ENCODE measurements at regions not wholly inside any gene's neighbourhood (a gene's known extent, or its start where the extent isn't known, plus 50 kb on each side); places are given as distances from the start of the nearest gene placed in this dataset.

DNA sequence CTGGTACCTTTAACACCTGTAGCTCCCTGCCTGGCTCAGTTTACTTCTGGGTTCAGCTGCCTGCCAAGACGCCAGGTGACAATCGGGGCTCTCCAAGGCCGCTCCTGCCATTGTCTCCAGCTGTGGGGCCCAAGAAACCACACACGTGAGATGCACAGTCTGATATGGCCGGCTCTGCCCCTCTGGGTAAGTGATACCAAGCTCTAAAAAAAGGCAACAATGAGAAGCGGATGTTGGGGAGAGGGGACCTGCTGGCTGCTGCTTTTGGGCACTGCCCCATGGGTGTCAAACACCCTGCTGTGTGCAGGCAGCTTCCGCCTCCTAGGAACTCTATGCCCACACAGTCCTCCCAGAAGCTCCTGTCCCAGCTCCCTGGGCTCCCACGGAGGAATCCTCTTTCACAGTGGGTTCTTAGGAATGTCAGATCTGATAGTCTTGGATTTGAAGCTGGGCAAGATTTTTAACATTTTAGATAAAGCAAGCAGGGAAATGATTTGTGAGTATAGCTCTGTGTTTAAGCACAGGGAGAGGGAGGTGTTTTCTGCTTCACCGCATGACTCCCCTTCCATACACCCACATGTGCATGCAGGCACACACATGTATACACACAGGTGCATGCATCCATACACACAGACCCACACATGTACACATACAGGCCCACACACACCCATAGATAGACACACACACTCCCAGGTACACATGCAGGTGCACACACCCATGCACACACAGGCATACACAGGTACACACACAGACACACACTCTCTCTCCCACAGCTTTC lies 1135.8 kb downstream of the BCL11B start:
- Histone ChIP-seq H3K9me3 (ENCODE audit: severe bottlenecking) (no peaks in the 10 kb centered on the region), H3K4me1 (ENCODE audit: insufficient read depth, poor library complexity, severe bottlenecking) (peaks cover 19% of the 10 kb centered on the region), H3K4me3 (ENCODE audit: severe bottlenecking) (no peak overlapping the region), H3K27ac (ENCODE audit: poor library complexity, severe bottlenecking) (no peak overlapping the region), H3K27me3 (ENCODE audit: insufficient read depth, poor library complexity, severe bottlenecking) (no peaks in the 10 kb centered on the region), H3K36me3 (ENCODE audit: low read depth) (no peaks in the 10 kb centered on the region)
- ATAC-seq (ENCODE audit: low read depth): no peak
- DNase-seq (ENCODE audit: low spot score): no peak
- TF ChIP-seq, protein P1, sequence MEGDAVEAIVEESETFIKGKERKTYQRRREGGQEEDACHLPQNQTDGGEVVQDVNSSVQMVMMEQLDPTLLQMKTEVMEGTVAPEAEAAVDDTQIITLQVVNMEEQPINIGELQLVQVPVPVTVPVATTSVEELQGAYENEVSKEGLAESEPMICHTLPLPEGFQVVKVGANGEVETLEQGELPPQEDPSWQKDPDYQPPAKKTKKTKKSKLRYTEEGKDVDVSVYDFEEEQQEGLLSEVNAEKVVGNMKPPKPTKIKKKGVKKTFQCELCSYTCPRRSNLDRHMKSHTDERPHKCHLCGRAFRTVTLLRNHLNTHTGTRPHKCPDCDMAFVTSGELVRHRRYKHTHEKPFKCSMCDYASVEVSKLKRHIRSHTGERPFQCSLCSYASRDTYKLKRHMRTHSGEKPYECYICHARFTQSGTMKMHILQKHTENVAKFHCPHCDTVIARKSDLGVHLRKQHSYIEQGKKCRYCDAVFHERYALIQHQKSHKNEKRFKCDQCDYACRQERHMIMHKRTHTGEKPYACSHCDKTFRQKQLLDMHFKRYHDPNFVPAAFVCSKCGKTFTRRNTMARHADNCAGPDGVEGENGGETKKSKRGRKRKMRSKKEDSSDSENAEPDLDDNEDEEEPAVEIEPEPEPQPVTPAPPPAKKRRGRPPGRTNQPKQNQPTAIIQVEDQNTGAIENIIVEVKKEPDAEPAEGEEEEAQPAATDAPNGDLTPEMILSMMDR (IDR thresholded peaks at IDR 0.05; ENCODE audit: poor library complexity, severe bottlenecking): no peak

DNA sequence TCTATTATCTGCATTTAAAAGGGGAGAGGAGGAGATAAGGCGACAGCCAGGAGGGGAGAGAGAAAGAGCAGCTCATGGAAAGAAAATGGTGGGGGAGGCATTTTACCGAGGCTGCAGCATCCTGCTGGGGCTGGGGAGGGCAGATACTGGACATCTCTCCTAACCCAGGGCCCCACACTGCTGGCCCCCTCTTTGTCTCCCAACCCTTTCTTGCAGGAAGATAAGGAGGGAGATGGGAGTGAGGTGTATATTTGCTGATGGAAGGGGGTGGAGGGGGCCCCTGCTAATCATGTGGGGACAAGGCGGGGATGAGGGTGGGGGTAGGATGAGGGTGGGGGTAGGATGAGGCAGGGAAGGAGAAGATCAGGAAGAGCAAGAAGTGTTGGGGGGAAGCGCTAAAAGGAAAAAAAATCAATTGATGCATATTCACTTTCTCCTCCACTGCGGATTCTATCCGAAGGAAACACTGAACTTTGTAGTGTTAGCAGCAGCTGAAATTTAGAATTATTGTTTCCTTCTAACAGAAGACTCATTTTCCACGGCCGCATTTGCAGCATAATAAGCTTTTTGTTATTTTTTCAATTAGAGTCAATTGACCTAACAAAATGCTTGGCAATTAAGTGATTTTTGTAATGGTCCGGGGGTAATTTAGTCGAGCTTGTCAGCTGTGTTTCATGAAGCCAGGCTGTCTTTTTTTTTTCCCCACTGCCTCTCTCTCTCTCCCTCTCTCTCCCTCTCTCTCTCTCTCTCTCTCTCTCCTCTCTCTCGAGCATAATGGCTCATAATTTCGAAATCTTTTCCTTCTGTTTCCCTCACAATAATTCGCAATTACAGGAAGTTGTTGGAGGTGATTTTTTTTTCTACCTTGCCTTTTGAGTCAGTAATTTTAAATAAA lies 1134.6 kb downstream of the BCL11B start:
- DNase-seq (ENCODE audit: low spot score) (no peak), ATAC-seq (ENCODE audit: low read depth) (no peak)
- H3K9me3 ChIP-seq (ENCODE audit: severe bottlenecking): no peaks in the 10 kb centered on the region
- H3K27ac ChIP-seq (ENCODE audit: poor library complexity, severe bottlenecking): no peak overlapping the region
- TF ChIP-seq, protein P1 (IDR thresholded peaks at IDR 0.05; ENCODE audit: poor library complexity, severe bottlenecking): no peak
- no peak overlapping the region for H3K4me3 ChIP-seq (ENCODE audit: severe bottlenecking)
- no peaks in the 10 kb centered on the region for H3K36me3 ChIP-seq (ENCODE audit: low read depth)
- no peaks in the 10 kb centered on the region for H3K27me3 ChIP-seq (ENCODE audit: insufficient read depth, poor library complexity, severe bottlenecking)
- H3K4me1 ChIP-seq (ENCODE audit: insufficient read depth, poor library complexity, severe bottlenecking): peaks cover 19% of the 10 kb centered on the region

DNA sequence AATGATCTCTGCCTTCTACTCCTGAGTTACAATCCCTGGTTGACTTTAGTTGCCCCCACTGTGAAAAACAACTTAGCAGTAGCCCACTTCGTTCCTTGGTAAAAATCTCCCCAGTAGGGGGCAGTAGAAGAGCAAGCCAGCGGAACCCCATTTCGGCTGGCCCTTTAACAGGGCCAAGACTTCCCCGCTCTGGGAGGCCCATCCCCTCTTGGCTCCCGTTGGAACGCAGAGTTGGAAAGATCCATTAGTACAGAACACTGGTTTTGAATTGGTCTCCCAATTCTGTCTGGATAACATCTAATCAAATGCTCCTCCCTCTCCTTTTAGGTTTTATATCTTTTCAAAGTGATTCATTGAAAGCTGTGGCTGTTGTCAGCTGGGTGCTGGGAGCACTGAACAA lies 1133.3 kb downstream of the BCL11B start:
- TF ChIP-seq, protein P1 (IDR thresholded peaks at IDR 0.05; ENCODE audit: poor library complexity, severe bottlenecking): peak; percentile 55
- Histone ChIP-seq H3K27me3 (ENCODE audit: insufficient read depth, poor library complexity, severe bottlenecking) (no peaks in the 10 kb centered on the region), H3K4me3 (ENCODE audit: severe bottlenecking) (no peak overlapping the region), H3K9me3 (ENCODE audit: severe bottlenecking) (no peaks in the 10 kb centered on the region), H3K4me1 (ENCODE audit: insufficient read depth, poor library complexity, severe bottlenecking) (peaks cover 16% of the 10 kb centered on the region), H3K27ac (ENCODE audit: poor library complexity, severe bottlenecking) (no peak overlapping the region), H3K36me3 (ENCODE audit: low read depth) (no peaks in the 10 kb centered on the region)
- no peak for ATAC-seq (ENCODE audit: low read depth)
- DNase-seq (ENCODE audit: low spot score): no peak

DNA sequence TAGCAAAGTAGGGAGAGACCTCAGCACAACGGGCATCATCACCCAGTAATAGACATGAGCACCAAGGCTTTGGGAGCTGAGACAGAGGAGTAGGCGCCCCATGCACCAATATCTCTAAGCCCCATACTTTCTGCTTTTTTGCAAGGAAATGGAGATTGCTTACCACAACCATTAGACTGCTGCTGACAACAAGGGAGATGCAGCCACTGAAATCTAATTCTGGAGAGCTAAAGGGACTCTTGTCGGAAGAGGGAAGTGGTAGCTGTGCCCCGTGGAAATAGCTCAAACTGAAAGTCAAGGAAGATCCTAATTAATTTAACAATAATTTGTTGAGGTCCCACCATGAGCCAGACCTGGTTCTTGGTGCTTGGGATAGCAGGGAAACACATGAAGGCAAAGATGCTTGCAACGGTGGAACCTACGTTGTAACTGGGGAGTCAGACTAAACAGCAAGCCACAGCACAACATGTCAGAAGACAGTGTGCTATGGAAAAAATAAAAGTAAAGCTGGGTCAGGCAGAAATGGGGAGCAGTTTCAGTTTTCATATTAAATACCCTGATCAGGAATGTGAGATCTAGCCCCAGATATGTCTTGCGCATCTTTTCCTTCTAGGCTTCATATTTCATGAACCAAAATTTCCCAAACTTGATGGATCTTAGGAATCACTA lies 1131.0 kb downstream of the BCL11B start:
- no peak for DNase-seq (ENCODE audit: low spot score)
- Histone ChIP-seq H3K27ac (ENCODE audit: poor library complexity, severe bottlenecking) (no peak overlapping the region), H3K4me3 (ENCODE audit: severe bottlenecking) (no peak overlapping the region), H3K27me3 (ENCODE audit: insufficient read depth, poor library complexity, severe bottlenecking) (no peaks in the 10 kb centered on the region), H3K4me1 (ENCODE audit: insufficient read depth, poor library complexity, severe bottlenecking) (peaks cover 11% of the 10 kb centered on the region), H3K9me3 (ENCODE audit: severe bottlenecking) (no peaks in the 10 kb centered on the region), H3K36me3 (ENCODE audit: low read depth) (no peaks in the 10 kb centered on the region)
- TF ChIP-seq, protein P1 (IDR thresholded peaks at IDR 0.05; ENCODE audit: poor library complexity, severe bottlenecking): no peak
- ATAC-seq (ENCODE audit: low read depth): no peak

Measured in RWPE2 (cell line).